GM21528 (cell line): ENCODE measurements at regions not wholly inside any gene's neighbourhood (a gene's known extent, or its start where the extent isn't known, plus 50 kb on each side); places are given as distances from the start of the nearest gene placed in this dataset.
"Not testable (repeated sequence)": the region's sequence is repeated elsewhere in the genome, so short reads cannot be mapped to it uniquely, and the experiment has no call there.

Experiments used
- ATAC-seq: cut with Tn5 transposase; IDR thresholded peaks from one replicate; pipeline ENCODE4 v1.9.1; 2021; ENCODE audit warnings: mild to moderate bottlenecking, moderate library complexity; ENCODE audit not compliant: unreplicated experiment, low FRiP score

DNA sequence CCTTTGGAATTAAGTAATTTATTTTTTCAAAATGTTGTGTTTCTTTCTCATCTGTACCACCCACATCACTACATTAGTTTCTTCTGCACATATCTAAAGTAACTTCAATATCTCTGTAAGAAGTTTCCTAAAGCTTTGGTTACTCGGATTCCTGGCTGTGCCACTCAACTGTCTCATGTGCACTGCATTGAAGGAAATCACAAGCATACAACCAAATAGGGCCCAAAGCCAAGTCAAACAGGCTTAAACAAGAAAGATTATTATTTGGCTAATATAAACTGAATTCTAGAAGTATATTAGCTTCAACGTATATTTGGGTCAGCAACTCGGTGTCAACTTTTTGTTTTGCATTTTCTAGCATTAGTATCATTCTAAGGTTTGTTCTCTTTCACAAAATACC lies 1647.6 kb upstream of the SPRY2 start:
- ATAC-seq, result no peak

DNA sequence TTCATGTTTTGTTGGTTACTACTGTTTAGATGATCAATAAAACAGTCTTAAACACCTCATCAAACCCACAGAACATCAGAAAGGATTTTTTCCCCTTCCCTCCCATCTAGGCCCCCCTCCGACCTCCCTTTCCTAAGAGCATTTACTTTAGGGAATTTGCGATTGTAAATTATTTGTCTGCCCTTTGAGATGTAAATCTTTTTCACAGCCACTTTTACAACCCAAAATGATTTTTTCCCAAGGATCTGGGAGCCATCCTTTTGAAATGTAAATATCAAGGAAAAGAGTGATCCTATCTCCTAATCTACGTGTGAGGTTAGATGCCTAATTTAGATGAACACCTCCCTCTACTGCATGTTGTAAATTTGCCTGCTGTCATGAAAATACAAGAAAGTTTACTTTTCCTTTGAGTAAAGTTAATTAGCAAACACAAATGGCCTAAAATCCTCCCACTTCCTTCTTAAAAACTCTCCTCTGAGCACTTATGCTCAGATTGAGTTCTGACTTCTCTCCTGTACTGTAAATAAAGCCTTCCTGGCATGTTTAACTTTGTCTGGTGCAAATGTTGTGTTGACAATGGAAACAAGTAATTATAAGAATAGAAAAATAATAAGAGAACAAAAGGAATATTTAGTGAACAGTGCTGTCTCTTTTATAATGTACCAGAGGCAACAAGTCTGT lies 1646.9 kb upstream of the SPRY2 start:
- ATAC-seq, result no peak

DNA sequence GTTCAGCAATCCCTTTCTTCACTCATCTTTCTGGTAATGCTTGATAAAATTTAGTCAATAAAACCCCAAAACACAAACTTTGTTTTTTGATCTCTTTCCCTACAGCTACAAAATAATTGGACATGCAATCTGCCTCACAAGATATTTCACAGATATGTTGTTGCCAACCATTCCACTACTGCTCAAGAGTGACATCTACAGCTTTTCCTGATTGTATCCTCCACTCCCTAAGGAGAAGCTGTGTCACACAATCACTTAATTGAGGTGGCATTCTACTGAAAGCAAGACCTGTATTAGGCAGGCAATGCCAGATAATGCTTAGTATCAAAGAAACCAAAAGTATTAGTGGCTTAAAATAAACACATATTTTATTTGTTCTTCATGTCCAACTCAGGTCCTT lies 1646.2 kb upstream of the SPRY2 start:
- no peak for ATAC-seq

DNA sequence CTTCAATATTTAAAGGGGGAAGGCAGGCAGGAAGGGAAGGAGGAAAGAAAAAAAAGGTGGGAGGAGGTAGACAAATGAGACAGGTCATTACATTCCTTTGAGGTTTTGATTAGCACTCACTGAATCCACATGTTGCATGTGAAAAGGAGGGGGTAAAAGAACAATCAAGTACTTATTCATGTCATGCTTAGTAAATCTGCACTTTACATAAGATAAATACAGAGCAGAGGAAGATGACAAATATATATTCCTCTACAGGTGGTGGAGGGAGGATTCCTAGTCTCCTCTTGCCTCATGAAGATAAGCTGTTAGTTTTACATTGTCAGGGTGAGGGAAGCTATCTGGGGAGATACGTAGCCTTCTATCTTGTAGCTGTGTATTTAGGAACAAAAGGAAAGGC lies 1645.4 kb upstream of the SPRY2 start:
- no peak for ATAC-seq

DNA sequence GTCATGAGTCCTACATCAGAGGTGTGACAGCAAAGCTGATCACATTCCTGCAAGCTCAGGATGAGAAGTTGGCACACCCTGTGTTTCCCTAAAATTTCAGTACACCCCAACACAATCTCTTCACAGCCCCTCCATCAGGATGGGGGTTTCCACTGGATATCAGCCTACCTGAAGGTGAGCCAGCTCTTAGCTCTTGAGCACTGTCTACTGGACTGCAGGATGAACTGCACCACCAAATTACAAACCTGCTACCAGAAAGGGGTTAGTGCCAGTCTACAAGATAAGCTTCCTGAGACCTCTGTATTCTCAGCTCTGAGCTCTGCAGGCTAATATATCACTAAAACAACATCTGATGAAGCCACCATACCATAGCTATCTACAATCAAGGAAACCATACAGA lies 1616.2 kb upstream of the SPRY2 start:
- ATAC-seq, result no peak

DNA sequence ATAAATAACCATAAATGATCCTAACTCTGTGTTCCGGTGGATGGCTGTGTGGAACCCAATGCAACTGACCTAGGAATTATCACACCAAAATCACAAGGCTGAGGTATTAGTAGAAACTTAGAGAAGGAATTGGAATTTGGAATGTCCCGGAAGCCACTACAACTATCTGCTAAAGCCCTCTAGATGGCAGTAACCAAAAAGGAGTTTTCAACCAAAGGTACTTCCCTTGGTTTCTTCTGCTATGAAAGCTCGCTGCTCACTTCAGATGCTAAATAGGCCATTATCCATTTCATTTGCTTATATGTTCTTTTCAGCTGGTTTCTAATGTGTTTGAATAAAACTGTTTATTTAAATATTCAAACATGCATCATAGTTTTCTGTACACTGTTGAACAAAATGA lies 1589.1 kb upstream of the SPRY2 start:
- no peak for ATAC-seq

DNA sequence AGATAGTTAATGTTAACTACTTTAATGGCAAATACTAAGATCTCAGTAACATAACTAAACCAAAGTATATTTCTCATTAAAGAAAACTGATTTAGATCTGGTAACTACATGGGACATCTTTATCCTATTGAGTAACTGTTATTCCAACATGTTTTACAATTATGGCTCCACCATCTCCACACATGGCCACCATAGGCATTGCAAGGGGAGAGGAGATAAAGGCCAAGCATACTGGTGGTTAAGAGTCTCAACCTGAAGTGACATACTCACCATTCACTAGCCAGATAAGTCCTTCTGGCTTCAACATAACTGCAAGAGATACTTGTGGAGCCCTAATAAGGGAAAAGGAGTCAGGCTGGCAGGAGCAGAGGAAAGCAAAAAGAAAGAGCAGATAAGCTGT lies 1586.4 kb upstream of the SPRY2 start:
- ATAC-seq, result no peak

DNA sequence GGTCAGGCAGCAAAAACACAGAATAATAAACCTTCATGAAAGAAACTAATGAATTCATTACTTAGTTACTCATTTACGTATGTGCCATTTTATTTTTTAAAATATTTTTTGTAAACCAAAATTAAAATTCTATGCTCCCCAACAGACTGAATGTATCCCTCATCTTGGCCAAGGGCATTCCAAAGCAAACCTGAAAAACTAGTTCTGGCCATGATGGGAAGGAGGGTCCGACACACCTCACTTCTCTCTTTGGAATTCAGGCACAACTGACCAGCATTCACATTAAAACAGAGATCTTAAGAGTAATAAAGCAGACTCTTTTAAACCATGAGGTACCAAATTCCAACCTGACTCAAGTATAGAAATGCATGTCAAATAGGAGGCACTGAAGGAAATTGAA lies 1576.9 kb upstream of the SPRY2 start:
- no peak for ATAC-seq

DNA sequence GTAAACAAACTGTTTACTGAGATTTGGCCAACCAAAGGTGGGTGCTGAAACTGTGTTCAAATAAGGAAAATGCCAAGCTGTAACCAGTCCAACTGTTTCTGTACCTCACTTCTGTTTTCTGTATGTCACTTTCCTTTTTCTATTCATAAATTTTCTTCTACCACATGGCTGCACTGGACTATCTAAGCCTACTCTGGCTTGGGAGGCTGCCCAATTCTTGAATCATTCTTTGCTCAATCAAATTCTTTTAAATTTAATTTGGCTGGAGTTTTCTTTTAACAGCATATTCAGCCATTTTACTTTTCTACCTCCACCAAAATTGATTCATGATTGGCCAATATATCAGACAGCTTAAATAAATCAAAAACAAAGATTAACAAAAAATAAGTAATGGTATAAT lies 1575.5 kb upstream of the SPRY2 start:
- no peak for ATAC-seq

DNA sequence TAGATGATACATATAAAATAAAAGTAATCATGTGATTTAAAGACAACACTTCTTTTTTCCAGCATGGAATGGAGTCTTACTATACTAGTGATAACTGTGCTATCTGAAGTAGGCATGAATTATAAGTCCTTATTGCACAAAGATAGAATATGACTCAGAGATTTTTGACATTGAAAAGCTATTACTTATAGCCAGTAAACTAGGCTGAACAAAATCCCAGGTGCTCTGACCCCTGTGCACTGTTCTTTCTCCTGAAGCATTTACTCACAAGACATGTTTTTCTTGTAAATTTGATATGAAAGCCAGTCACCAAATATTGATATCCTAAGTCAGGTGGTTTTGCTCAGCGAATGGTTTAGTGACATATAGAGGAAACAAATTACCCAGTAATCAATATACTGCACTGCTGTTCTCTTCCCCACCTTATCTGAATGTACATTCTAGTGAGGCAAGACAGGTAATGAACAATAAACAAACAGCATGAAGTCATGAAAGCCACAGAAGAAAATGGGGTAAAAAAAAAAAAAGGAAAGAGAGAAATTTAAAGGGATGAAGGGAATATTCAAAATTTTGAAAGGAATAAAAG lies 1567.0 kb upstream of the SPRY2 start:
- no peak for ATAC-seq

DNA sequence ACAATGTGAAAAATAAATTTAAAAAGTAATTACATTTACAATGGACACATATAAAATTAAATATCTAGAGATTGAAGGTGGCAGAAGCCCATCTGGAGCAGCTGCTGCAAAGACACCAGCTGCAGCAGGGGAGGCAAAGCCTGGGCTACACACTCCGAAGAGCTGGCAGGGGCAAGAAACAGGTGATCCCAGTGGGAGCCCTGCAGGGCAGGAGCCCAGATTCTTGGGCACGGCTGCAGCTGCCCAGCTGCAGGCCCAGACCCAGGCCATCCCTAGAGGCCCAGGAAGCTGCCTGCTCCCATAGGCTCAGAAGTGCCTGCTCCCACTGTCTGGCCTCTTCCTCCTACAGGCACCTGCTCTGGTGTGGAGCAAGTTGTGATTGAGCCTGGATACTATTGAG lies 1547.9 kb upstream of the SPRY2 start:
- ATAC-seq, result no peak

DNA sequence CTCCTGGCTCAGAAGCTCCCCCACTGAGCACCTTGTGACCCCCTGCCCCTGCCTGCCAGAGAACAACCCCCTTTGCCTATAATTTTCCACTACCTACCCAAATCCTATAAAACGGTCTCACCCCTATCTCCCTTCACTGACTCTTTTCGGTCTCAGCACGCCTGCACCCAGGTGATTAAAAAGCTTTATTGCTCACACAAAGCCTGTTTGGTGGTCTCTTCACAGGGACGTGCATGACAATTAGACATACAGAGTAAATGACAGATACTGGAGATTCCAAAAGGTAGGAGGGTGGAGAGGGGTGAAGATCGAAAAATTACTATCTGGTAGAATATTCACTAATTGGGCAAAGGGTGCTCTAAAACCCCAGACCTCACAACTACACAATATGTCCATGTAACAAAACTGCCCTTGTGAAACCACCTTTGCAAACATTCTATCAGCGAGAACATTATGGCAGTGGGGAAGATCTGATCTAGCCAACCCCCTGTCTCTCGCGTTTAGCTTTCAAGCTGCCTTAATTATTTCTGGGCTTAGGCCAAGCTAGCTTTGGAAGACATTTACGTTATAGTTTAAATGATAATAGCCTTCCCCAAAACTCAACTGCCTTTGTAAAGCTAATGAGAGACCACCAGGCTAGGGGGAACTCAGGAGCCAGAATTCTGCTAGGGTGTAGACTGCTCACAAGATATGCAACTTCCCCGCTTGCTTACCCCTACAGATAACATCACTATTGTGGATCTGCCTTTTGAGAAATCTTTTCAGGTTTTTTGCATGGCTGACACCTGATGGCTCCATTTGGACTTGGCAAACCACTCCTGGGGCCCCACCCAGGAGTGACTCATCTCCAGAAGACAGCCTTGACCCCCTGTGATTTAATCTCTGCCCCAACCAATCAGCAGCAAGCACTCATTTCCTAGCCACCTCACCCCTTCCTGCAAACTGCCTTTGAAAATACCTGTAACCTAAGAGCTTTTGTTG lies 1534.0 kb upstream of the SPRY2 start:
- no peak for ATAC-seq

DNA sequence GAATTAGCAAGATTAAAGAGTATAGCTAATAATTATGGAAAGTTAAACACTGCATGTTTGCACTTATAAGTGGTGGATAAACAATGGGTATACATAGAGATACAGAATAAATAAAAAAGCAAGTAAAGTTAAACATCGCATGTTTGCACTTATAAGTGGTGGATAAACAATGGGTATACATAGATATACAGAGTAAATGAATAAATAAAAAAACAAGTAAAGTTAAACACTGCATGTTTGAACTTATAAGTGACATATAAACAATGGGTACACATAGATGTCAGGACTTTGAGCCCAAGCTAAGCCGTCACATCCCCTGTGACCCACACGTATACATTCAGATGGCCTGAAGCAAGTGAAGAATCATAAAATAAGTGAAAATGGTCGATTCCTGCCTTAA lies 1533.3 kb upstream of the SPRY2 start:
- no peak for ATAC-seq

DNA sequence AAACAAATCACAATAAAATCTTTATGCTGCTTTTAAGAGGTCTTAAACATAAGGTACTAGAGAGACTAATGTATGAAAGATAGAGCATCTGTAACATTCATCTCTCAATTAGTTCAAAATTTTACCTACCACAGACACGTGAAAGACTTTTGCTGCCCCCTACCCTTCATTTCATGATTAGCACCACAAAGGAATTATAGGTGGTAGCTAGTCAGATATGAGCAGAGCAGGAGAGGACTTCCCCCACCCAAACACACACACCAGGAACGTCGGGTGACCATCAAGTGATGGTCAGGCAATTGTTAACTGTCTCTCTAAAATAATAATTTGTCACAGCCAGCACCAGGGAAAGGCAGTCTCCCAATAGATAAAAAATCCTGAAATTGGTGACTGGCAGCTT lies 1531.7 kb upstream of the SPRY2 start:
- ATAC-seq, result no peak

DNA sequence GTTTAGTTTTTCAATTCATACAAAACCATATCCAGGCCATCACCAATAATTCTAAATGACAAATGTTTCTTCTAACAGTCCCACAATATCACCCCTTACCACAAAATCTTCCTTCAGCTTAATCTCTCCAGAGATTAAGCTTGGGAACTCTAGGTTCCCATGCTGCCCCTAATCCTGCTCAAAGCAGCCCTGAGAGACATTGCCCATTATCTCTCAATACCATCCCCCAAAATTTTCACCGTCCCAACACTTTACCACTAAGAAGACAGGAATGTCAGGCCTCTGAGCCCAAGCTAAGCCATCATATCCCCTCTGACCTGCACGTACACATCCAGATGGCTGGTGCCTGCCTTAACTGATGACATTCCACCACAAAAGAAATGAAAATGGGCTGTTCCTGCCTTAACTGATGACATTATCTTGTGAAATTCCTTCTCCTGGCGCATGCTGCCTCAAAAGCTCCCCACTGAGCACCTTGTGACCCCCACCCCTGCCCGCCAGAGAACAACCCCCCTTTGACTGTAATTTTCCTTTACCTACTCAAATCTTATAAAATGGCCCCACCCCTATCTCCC lies 1530.9 kb upstream of the SPRY2 start:
- ATAC-seq, result not testable (repeated sequence)

DNA sequence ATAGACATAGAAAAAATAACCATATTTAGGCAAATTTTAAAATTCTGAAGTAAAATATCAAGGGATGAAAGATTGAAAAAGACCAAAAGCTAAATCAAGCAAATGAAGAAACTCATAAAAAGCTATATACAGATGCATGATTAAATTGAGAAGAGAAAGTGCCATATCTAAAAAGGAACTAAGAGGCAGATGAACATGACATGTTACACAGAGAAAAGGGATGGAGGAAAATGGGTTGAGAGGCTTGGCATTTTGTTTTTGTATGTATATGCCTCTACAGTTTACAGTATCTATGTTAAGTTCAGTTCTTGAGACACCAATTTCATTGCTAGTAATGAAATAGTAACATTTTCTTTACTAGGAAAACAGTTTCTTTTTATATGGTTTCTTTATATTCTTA lies 1507.4 kb upstream of the SPRY2 start:
- no peak for ATAC-seq

DNA sequence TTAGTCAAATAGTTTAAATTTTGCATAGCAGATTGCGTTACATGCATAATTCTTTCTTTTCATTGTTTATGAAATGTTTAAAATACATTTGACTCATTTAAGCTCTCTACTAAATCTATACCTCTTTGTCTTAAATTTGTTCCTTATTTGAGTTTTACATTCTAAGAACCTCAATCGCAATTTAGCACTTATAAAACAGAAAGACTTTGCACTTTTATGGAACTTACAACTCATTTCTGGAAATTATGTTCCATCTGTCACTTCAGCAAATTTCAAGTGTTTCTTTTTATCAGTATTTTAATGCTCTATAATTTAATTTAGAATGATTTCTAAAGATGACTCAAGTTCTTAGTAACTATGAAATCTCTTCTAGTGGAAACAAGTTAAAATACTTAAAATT lies 1505.8 kb upstream of the SPRY2 start:
- no peak for ATAC-seq

DNA sequence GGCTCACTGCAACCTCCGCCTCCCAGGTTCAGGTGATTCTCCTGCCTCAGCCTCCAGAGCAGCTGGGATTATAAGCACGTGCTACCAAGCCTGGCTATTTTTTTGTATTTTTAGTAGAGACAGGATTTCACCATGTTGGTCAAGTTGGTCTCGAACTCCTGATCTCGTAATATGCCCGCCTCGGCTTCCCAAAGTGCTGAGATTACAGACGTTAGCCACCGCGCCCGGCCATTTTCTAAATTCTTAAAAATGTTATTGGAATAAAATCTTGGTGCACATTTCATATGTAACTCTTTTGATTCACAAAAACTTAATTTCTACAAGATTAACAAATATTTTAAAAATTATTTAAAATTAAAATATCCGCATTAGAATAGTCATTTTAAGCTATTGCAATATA lies 1480.3 kb upstream of the SPRY2 start:
- no peak for ATAC-seq

DNA sequence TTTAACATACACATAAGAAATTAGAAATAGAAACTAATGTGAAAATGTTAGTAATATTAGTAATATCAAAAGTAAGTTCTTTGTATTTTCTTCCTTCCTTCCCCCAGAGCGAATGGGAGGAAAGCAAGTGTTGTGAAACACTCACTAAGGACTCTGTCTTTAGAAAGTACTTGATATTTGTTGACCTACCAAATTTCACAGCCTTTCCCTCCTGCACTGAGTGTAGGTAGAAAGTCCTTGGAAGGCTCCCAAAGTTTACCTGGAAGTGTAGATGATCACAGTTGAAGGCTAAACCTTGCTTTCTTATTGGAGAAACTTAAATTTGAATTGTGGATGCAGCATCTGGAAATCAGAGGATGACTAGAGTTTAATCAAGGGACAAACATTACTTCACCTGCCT lies 1459.5 kb upstream of the SPRY2 start:
- ATAC-seq, result no peak

DNA sequence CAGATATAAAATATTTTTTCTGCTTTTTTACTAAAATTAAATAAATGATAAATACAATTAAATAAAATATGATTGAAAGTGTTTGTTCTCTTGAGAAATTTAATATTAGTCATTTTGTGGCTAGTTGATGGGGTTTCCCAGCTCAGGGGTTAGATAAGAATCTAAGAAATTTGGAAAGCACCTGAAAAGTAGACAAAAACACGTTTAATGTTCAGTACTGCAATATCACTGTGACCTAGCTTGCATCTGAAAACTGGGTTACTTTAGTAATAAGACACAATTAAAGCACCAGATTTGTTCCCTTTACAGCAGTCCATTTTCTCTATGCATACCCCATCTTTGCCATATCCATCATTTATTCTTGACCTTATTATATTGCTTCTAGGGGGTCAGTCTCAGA lies 1454.8 kb upstream of the SPRY2 start:
- no peak for ATAC-seq

DNA sequence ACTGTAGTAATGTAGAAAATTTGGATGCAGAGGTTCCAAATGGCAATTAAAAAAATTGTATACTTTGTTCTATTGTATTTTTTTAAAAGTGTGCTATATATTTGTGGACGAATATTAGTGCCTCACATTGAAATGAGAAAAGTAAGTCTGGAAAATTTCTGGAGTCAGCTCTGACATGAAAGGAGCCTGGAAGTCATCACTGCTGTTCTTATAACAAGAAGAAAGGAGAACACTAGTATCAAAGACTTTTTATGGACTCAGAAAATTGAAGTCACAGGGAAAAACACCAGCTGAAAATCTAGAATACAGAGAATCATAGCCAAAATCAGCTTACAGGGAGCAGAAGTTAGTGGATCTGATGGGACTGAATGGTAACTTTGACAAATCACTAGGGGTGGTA lies 1450.7 kb upstream of the SPRY2 start:
- no peak for ATAC-seq
